Effector memory CD8-positive, alpha-beta T cell (primary cell): ENCODE measurements at regions not wholly inside any gene's neighbourhood (a gene's known extent, or its start where the extent isn't known, plus 50 kb on each side); places are given as distances from the start of the nearest gene placed in this dataset.

Source experiments
- ATAC-seq: fragments of 150-1000 bp; cut with Tn5 transposase; replicated peaks from 2 replicates; pipeline ENCODE4 v1.10.0; 2021; ENCODE audit warnings: mild to moderate bottlenecking, moderate library complexity
- DNase-seq, 3 experiments: peaks; one replicate each; pipeline ENCODE4 v3.0.0; 2021
- H3K27ac Mint-ChIP-seq, 2 donors: one replicate each; pipeline ENCODE4 v1.8.0; 2022; ENCODE audit warnings: mild to moderate bottlenecking in 2 of 2, mixed read lengths in 2 of 2, moderate library complexity in 2 of 2
- H3K27me3 Mint-ChIP-seq, 2 donors: one replicate each; pipeline ENCODE4 v1.8.0; 2022; ENCODE audit warnings: mixed read lengths in 2 of 2
- H3K36me3 Mint-ChIP-seq: one replicate; pipeline ENCODE4 v1.8.0; 2022; ENCODE audit warnings: mild to moderate bottlenecking, moderate library complexity, mixed read lengths; ENCODE audit not compliant: insufficient read depth
- H3K4me1 Mint-ChIP-seq, 2 donors: one replicate each; pipeline ENCODE4 v1.8.0; 2022; ENCODE audit warnings: low read depth in 2 of 2, mixed read lengths in 2 of 2
- H3K4me3 Mint-ChIP-seq, 2 donors: one replicate each; pipeline ENCODE4 v1.8.0; 2022; ENCODE audit warnings: mild to moderate bottlenecking in 2 of 2, mixed read lengths in 2 of 2, moderate library complexity in 2 of 2
- H3K9me3 Mint-ChIP-seq, 2 donors: one replicate each; pipeline ENCODE4 v1.8.0; 2022; ENCODE audit warnings: mixed read lengths in 2 of 2

DNA sequence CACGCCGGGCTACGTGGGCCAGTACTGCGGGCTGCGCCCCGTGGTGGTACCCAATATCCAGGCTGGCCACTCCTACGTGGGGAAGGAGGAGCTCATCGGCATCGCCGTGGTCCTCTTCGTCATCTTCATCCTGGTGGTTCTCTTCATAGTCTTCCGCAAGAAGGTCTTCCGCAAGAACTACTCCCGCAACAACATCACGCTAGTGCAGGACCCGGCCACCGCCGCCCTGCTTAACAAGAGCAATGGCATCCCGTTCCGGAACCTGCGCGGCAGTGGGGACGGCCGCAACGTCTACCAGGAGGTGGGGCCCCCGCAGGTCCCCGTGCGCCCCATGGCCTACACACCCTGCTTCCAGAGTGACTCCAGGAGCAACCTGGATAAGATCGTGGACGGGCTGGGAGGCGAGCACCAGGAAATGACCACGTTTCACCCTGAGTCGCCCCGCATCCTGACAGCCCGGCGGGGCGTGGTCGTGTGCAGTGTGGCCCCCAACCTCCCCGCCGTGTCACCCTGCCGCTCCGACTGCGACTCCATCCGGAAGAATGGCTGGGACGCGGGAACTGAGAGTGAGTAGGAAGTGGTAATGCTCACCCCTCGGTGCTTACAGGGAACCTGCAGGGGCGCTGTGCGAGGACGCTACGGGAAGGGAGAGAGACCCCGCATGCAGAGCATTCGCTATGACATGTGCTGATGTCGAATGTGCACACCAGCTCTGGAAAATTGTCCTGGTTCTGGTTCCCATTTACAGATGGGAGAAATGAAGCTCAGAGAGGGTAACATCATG lies 86.4 kb upstream of the MTNR1B start:
- Mint-ChIP-seq H3K4me3 (no peak overlapping the region), H3K9me3 (peaks cover 2 to 14% of the 10 kb centered on the region in 2 donors)
- ATAC-seq: no peak

DNA sequence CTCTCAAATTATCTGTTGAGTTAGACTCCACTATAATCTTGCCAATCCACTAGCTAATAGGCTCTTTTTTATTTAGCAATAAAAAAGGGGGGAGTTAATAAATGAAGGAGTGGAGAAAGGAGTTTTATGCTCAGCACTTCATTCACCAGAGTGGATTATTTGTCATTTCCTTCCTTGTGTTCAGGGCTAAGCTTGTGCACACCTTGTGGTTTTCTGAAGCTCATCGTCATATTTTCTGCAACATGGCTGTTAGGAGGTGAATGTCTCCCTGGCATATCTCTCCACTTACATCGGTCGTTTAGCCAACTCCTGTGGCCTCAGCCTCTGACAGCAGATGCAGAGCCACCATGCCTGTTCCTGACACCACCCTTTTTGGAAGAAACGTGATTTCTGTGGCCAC lies 83.9 kb upstream of the MTNR1B start:
- Mint-ChIP-seq H3K4me1 (no peaks in the 10 kb centered on the region), H3K27me3 (no peaks in the 10 kb centered on the region), H3K36me3 (no peaks in the 10 kb centered on the region), H3K9me3 (peaks cover 2 to 14% of the 10 kb centered on the region in 2 donors), H3K27ac (no peak overlapping the region), H3K4me3 (no peak overlapping the region)
- ATAC-seq (no peak), DNase-seq (no peak)

More for the DNA sequence above, 86.4 kb upstream of the MTNR1B start:
- Mint-ChIP-seq H3K27ac (no peak overlapping the region), H3K27me3 (no peaks in the 10 kb centered on the region), H3K4me1 (no peaks in the 10 kb centered on the region), H3K36me3 (no peaks in the 10 kb centered on the region)
- no peak for DNase-seq

DNA sequence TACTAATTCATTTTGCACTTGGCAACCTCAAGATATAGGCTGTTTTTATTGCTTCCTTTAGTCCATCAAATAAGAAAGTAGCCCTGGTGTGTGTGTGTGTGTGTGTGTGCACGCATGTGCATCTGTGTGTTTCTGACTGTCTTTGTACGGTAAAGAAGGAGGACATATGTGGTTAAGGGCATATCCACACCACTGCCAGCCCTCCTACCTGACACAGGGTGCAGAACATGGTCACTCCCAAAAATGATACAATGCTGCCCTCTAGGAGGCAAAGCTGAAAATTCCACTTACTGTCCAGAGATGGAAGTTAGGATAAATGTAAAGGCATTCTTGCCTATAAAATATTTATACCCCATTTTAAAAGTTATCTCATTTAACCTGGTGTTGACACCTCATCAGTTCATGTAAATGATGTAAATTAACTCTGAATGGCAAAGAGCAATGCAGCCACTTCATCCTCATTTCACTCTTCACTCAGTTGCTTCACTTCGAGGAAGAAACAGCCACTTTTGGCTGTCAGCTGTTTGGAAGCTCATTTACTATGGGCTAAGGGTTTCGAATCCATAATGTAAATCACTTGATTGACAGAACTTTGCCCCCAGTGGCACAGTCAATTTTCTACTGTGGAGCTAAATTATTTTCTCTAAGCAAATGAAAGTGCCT lies 83.1 kb upstream of the MTNR1B start:
- Mint-ChIP-seq H3K9me3 (peaks cover 2 to 14% of the 10 kb centered on the region in 2 donors), H3K4me1 (no peaks in the 10 kb centered on the region), H3K27me3 (no peaks in the 10 kb centered on the region), H3K27ac (no peak overlapping the region), H3K4me3 (no peak overlapping the region), H3K36me3 (no peaks in the 10 kb centered on the region)
- no peak for ATAC-seq
- DNase-seq: no peak

DNA sequence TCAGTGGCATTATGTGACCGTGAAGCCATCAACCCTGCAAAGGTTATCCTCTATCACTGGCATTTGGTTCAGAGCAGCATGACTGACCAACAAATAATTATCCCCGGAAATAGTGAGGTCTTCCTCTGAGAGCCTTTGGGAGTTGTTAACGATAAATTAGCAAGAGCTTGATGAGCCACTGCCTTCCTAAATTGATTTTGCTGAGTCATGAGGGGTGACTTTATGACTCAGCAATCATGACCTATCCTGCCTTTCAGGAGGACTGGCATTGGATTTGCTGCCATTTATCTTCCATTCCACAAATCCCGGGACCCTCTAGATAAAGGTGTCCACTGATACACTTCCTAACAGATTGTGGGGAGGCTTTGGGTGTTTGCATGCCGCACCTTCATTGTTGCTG lies 80.8 kb upstream of the MTNR1B start:
- H3K36me3 Mint-ChIP-seq: no peaks in the 10 kb centered on the region
- H3K9me3 Mint-ChIP-seq: peaks cover 2 to 11% of the 10 kb centered on the region in 2 donors
- no peak overlapping the region for H3K27ac Mint-ChIP-seq
- ATAC-seq: no peak
- no peak overlapping the region for H3K4me3 Mint-ChIP-seq
- no peak for DNase-seq
- no peaks in the 10 kb centered on the region for H3K4me1 Mint-ChIP-seq
- no peaks in the 10 kb centered on the region for H3K27me3 Mint-ChIP-seq

DNA sequence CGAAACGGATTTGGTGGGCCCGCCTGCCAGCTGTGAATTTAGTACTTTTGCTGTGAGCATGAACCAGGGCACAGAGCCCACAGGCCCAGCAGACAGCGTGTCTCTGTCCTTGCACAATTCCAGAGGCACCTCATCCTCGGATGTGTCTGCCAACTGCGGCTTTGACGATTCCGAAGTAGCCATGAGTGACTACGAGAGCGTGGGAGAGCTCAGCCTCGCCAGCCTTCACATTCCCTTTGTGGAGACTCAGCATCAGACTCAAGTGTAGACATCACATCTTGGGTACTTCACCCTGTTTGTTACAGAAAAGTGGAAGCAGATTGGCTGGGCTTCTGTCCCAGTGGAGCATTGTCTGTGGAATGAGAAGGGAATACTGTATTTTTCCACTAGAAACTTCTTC lies 78.6 kb upstream of the MTNR1B start:
- no peaks in the 10 kb centered on the region for H3K36me3 Mint-ChIP-seq
- no peaks in the 10 kb centered on the region for H3K27me3 Mint-ChIP-seq
- H3K27ac Mint-ChIP-seq: no peak overlapping the region
- no peak overlapping the region for H3K4me3 Mint-ChIP-seq
- no peaks in the 10 kb centered on the region for H3K4me1 Mint-ChIP-seq
- no peaks in the 10 kb centered on the region for H3K9me3 Mint-ChIP-seq
- DNase-seq (no peak), ATAC-seq (no peak)

DNA sequence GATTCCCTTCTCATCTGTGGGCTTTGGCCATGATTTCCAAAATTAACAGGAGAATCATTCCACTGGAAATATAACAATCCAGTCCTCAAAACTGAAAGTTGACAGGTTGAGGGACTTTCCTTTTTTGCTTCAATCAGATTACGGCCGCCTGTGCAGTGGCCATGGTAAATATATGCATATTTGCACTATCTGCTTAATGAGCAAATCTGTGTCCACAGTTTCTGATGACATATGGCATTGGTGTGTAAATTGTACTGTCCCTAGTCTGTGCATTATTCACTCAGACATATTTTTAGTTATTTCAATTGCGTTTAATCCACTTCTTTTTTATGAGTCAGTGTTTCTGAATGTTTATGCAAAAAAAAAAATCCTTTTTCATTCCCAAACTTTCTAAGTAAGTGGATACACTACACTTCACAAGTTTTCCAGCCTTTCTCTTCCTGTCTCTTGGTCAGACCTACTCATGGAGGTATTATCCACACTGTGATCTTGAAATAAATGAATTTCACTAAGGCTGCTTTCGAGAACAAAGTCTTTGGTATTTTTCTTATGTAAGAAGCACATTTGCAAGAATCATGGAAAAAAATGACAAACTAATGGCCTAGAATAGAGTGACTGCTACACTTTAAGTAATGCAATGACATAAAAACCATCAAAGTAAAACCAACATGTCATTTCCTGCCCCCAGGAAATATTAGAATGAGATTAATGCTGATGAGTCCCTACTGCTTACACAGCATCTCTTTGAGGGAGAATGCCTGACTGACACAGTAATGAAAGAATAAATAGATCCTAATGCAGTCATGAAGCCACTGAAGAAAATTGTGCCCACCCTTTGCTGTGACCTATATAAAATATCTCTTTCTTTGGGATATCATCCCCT lies 76.4 kb upstream of the MTNR1B start:
- Mint-ChIP-seq H3K27ac (no peak overlapping the region), H3K4me1 (no peaks in the 10 kb centered on the region), H3K36me3 (no peaks in the 10 kb centered on the region), H3K27me3 (no peaks in the 10 kb centered on the region), H3K9me3 (no peaks in the 10 kb centered on the region), H3K4me3 (no peak overlapping the region)
- DNase-seq (no peak), ATAC-seq (no peak)

DNA sequence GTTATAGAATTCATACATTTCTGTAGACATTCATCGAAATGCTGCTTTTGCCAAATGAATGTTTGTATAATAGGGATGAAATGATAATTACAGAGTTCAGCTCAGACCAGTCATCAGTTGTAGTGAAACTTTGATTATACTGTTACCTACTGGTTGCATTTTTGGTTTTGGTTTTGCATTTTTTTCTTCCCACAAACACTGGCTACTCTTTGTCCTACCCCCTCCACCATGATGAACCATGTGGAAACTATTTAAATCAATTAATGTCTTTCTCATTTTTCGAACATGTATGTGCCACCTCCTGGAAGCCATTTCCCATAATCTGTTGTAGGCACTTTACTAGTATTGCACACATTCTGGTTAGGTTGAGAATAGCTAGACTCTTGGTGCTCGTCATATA lies 75.3 kb upstream of the MTNR1B start:
- no peak for ATAC-seq
- Mint-ChIP-seq H3K27me3 (no peaks in the 10 kb centered on the region), H3K4me3 (no peak overlapping the region)

DNA sequence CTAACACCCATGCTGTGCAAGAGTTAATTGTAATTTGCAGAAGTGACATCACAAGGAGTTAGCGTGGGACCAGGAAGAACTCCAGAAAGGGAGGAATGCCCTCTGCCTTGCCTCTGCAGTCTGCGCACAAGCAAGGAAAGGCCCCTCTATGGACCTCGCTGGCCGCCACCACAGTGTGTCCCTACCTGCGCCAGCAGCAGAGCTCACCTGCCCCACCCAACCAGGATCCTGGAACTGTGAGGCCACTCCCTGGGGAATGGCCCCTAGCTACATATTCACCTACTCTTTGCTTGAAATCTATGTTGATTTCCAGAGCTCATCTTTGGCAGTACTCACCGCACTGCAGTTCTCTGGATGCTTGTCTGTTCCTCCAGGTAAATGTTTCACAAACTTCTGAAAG lies 72.0 kb upstream of the MTNR1B start:
- Mint-ChIP-seq H3K27ac (no peak overlapping the region), H3K4me1 (no peaks in the 10 kb centered on the region), H3K36me3 (no peaks in the 10 kb centered on the region), H3K27me3 (no peaks in the 10 kb centered on the region), H3K4me3 (no peak overlapping the region), H3K9me3 (peaks cover 2 to 6% of the 10 kb centered on the region in 2 donors)
- no peak for DNase-seq
- no peak for ATAC-seq

More for the DNA sequence above, 75.3 kb upstream of the MTNR1B start:
- Mint-ChIP-seq H3K36me3 (no peaks in the 10 kb centered on the region), H3K9me3 (peaks cover 0 to 2% of the 10 kb centered on the region in 2 donors), H3K27ac (no peak overlapping the region), H3K4me1 (no peaks in the 10 kb centered on the region)
- no peak for DNase-seq

DNA sequence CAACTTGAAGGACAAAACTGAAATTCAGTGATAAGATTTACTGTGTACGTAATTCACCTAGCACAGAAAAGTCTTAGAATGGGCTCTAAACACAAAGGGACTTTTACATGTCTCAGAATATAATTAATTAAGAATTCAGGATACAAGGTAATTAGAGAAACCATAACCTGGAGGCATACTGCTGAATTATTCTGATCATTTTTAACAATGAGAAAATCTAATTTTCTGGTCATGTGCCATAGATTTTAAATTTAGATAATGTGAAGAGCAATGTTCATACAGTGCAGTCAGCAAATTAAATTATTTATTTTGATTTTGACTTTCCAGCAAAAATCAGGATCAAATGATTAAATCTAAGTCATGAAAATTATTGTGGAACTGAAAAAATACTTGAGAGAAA lies 67.0 kb upstream of the MTNR1B start:
- ATAC-seq (no peak), DNase-seq (no peak)
- Mint-ChIP-seq H3K27me3 (no peaks in the 10 kb centered on the region), H3K4me1 (no peaks in the 10 kb centered on the region), H3K9me3 (peaks cover 2 to 7% of the 10 kb centered on the region in 2 donors), H3K4me3 (no peak overlapping the region), H3K36me3 (no peaks in the 10 kb centered on the region), H3K27ac (no peak overlapping the region)

DNA sequence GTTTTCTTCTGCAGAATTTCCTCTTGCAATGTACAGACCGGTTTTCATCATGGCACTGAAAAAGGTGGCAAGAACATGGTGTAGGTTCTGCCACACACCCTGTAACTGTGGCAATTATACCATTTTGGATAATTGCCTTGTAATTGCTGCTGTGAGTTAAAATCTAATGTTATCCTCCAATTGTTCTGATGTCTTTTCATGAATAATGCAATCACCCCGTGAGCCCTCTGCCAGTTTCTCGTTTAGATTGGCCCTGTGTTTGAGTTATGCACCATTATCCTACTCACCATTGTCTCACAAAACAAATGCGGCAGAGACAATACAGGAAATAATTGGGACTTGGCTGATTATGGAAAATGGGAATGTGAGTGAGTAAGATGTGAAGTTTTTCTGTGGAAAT lies 61.8 kb upstream of the MTNR1B start:
- H3K27me3 Mint-ChIP-seq: no peaks in the 10 kb centered on the region
- H3K27ac Mint-ChIP-seq: no peak overlapping the region
- no peak overlapping the region for H3K4me3 Mint-ChIP-seq
- ATAC-seq (no peak), DNase-seq (no peak)
- no peaks in the 10 kb centered on the region for H3K36me3 Mint-ChIP-seq
- H3K9me3 Mint-ChIP-seq: peaks cover 0 to 7% of the 10 kb centered on the region in 2 donors
- H3K4me1 Mint-ChIP-seq: no peaks in the 10 kb centered on the region

DNA sequence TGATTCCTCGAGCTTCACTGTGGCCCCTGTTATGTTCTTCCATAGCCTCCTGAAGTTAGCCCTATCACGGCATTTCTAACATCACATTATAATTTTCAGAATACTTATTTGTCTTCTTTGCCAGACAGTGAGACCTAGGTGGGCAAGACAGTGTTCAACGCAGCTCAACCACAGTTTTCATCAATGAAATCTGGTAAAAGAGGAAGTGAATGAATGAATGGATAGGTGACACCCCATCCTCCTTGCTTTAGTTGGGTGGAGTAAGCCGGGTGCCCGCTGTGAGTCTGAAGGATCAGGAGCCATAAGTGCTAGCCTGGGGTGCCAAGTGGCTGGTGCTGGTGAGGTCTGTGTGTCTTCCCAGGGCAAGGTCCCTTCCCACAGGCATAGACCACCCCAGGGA lies 60.2 kb upstream of the MTNR1B start:
- ATAC-seq (no peak), DNase-seq (no peak)
- no peak overlapping the region for H3K4me3 Mint-ChIP-seq
- no peaks in the 10 kb centered on the region for H3K4me1 Mint-ChIP-seq
- H3K27me3 Mint-ChIP-seq: no peaks in the 10 kb centered on the region
- no peak overlapping the region for H3K27ac Mint-ChIP-seq
- H3K36me3 Mint-ChIP-seq: no peaks in the 10 kb centered on the region
- H3K9me3 Mint-ChIP-seq: peaks cover 1 to 7% of the 10 kb centered on the region in 2 donors

DNA sequence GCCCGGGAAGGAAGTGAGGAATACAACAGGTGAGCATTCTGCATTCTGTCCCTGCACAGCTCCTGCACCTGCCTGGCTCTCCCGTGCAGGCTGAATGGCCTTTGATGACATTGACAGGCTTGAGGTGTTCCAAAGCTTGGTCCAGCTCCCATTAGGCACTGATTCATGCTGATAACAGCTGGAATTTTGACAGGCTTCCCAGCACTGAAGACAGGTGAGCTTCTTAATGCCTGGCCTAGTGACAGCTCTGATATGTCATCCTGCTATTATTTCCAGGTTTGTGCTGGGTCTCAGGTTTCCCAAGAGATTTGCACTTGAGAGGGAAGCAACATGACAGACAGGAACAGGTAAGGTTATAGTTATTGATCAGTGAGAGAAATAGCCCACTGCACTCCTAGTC lies 58.0 kb upstream of the MTNR1B start:
- Mint-ChIP-seq H3K9me3 (peaks cover 1 to 7% of the 10 kb centered on the region in 2 donors), H3K27me3 (no peaks in the 10 kb centered on the region), H3K36me3 (no peaks in the 10 kb centered on the region), H3K4me3 (no peak overlapping the region), H3K4me1 (no peaks in the 10 kb centered on the region), H3K27ac (no peak overlapping the region)
- DNase-seq (no peak), ATAC-seq (no peak)

DNA sequence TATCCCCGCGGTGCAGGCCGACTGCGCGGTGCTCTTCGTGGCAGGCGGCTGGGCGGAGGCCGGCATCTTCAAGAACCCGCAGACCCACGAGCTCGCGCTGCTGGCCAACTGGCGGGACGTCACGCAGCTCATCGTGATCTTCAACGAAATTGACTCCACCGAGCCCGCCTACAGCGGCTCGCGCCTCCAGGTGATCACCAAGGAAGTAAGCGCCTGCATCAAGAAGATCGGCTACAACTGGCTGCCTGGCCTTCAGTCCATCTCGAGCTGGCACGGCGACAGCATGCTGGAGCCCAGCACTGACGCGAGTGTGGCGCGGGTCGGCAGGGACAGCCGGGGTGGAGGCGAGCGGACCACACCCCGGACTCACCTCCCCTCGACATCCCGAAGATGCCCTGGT lies 53.9 kb upstream of the MTNR1B start:
- Mint-ChIP-seq H3K27ac (no peak overlapping the region), H3K4me3 (no peak overlapping the region), H3K27me3 (no peaks in the 10 kb centered on the region), H3K4me1 (no peaks in the 10 kb centered on the region), H3K36me3 (no peaks in the 10 kb centered on the region), H3K9me3 (peaks cover 0 to 1% of the 10 kb centered on the region in 2 donors)
- no peak for ATAC-seq
- no peak for DNase-seq
